Esophagus squamous epithelium (tissue), 5 donors: ENCODE measurements at regions not wholly inside any gene's neighbourhood (a gene's known extent, or its start where the extent isn't known, plus 50 kb on each side); places are given as distances from the start of the nearest gene placed in this dataset.

Source experiments
- DNase-seq: peaks from one replicate; lab custom pipeline; 2025; lab: John Stamatoyannopoulos, UW
- H3K27ac ChIP-seq, 4 donors: fragments of 200-600 bp; sonication (generic); one replicate each; pipeline ENCODE4 v1.5.1; 2016 to 2019; ENCODE audit warnings: mild to moderate bottlenecking in 1 of 4
- H3K27me3 ChIP-seq, 4 donors: fragments of 200-600 bp; sonication (generic); 1 replicate in 3 of 4; 2 replicates in 1 of 4; pipeline versions ENCODE4 v1.5.1 to v1.6.0; 2017 to 2021; ENCODE audit warnings: antibody characterized with exemption in 1 of 4
- H3K36me3 ChIP-seq, 3 donors: fragments of 200-600 bp; sonication (generic); one replicate each; pipeline ENCODE4 v1.5.1; 2016 to 2019
- H3K4me1 ChIP-seq, 3 donors: fragments of 200-600 bp; sonication (generic); one replicate each; pipeline ENCODE4 v1.5.1; 2017 to 2019
- H3K4me3 ChIP-seq, 4 donors: fragments of 200-600 bp; sonication (generic); 1 replicate in 3 of 4; 2 replicates in 1 of 4; pipeline ENCODE4 v1.5.1; 2016 to 2019; ENCODE audit warnings: mild to moderate bottlenecking in 2 of 4, moderate library complexity in 1 of 4
- H3K9me3 ChIP-seq, 3 donors: fragments of 200-600 bp; sonication (generic); one replicate each; pipeline ENCODE4 v1.5.1; 2016 to 2019
- CTCF ChIP-seq, 6 experiments: fragments of 450-650 bp in 4 of 6; fragments of 200-600 bp in 2 of 6; sonication (generic) in 2 of 6; IDR thresholded peaks; one replicate each; pipeline ENCODE4 v1.5.1; 2016 to 2019; ENCODE audit warnings: antibody characterized with exemption in 6 of 6, mild to moderate bottlenecking in 4 of 6, moderate library complexity in 4 of 6
- POLR2A ChIP-seq, 4 donors: fragments of 450-650 bp; IDR thresholded peaks; one replicate each; pipeline ENCODE4 v1.6.1; 2017; ENCODE audit warnings: antibody characterized with exemption in 4 of 4, mild to moderate bottlenecking in 4 of 4, moderate library complexity in 3 of 4
- WGBS, 2 donors: methylation state at CpG; one replicate each; pipeline ENCODE4 v1.1.5; 2018; 5-methylcytosine and 5-hydroxymethylcytosine counted together
- intact Hi-C: fragments of 100-400 bp; cut with DNase I; formaldehyde crosslinking; loops from one replicate; pipeline ENCODE4 v1.15.0; 2022
- donor health status: DM: yes; HTN: yes; CAD: no.

GRCh38 chr1:208599063-208599462, 354.9 kb upstream of the PLXNA2 start:
- TF ChIP-seq CTCF (IDR thresholded peaks at IDR 0.05) (no peak), POLR2A (IDR thresholded peaks at IDR 0.05) (no peak)
- WGBS, 2 donors, result 87 to 90% methylated on average over 2 of the region's 2 CpGs
- H3K27me3 ChIP-seq, result peaks cover 0 to 25% (median 0%) of the 10 kb centered on the region in 4 donors
- H3K27ac ChIP-seq, result no peak overlapping the region
- intact Hi-C loops, result no loop called here
- no peaks in the 10 kb centered on the region for H3K9me3 ChIP-seq
- no peak overlapping the region for H3K4me3 ChIP-seq
- H3K36me3 ChIP-seq, result no peaks in the 10 kb centered on the region
- H3K4me1 ChIP-seq, result no peaks in the 10 kb centered on the region
- no peak for DNase-seq

- no peak for DNase-seq
- 40 to 41% methylated on average over 5 to 6 of the region's 6 CpGs for WGBS, 2 donors
- no peaks in the 10 kb centered on the region for H3K36me3 ChIP-seq
- TF ChIP-seq CTCF (IDR thresholded peaks at IDR 0.05) (no peak), POLR2A (IDR thresholded peaks at IDR 0.05) (no peak)
- peaks cover 0 to 25% (median 0%) of the 10 kb centered on the region in 4 donors for H3K27me3 ChIP-seq
- intact Hi-C loops, result no loop called here
- H3K9me3 ChIP-seq, result no peaks in the 10 kb centered on the region
- H3K4me3 ChIP-seq, result no peak overlapping the region
- H3K4me1 ChIP-seq, result peaks cover 0 to 7% (median 0%) of the 10 kb centered on the region in 3 donors
- no peak overlapping the region for H3K27ac ChIP-seq
Observed at GRCh38 chr1:208600456-208601190, 356.4 kb upstream of the PLXNA2 start.

GRCh38 chr1:208601561-208601960, 357.4 kb upstream of the PLXNA2 start:
- no peak for TF ChIP-seq POLR2A (IDR thresholded peaks at IDR 0.05)
- TF ChIP-seq CTCF (IDR thresholded peaks at IDR 0.05), result no peak
- DNase-seq, result no peak
- no peak overlapping the region for H3K27ac ChIP-seq
- intact Hi-C loops, result no loop called here
- H3K4me1 ChIP-seq, result peaks cover 0 to 7% (median 0%) of the 10 kb centered on the region in 3 donors
- peaks cover 0 to 25% (median 0%) of the 10 kb centered on the region in 4 donors for H3K27me3 ChIP-seq
- no peak overlapping the region for H3K4me3 ChIP-seq
- no peaks in the 10 kb centered on the region for H3K9me3 ChIP-seq
- H3K36me3 ChIP-seq, result no peaks in the 10 kb centered on the region
- WGBS, 2 donors, result 45 to 56% methylated on average over 3 of the region's 3 CpGs

- TF ChIP-seq POLR2A (IDR thresholded peaks at IDR 0.05), result no peak
- TF ChIP-seq CTCF (IDR thresholded peaks at IDR 0.05), result no peak
Observed at GRCh38 chr1:208603721-208604120, 359.5 kb upstream of the PLXNA2 start.

GRCh38 chr1:208604295-208604694, 360.1 kb upstream of the PLXNA2 start:
- no peak overlapping the region for H3K4me3 ChIP-seq
- 50 to 55% methylated on average over 4 of the region's 4 CpGs for WGBS, 2 donors
- TF ChIP-seq CTCF (IDR thresholded peaks at IDR 0.05), result no peak
- no peak for TF ChIP-seq POLR2A (IDR thresholded peaks at IDR 0.05)
- DNase-seq, result no peak
- peaks cover 0 to 7% (median 0%) of the 10 kb centered on the region in 3 donors for H3K4me1 ChIP-seq
- no peaks in the 10 kb centered on the region for H3K36me3 ChIP-seq
- H3K9me3 ChIP-seq, result no peaks in the 10 kb centered on the region
- no peak overlapping the region for H3K27ac ChIP-seq
- peaks cover 0 to 10% (median 0%) of the 10 kb centered on the region in 4 donors for H3K27me3 ChIP-seq
- intact Hi-C loops, result no loop called here

More at GRCh38 chr1:208603721-208604120, 359.5 kb upstream of the PLXNA2 start:
- intact Hi-C loops, result no loop called here
- no peaks in the 10 kb centered on the region for H3K36me3 ChIP-seq
- no peak overlapping the region for H3K27ac ChIP-seq
- no peak overlapping the region for H3K4me3 ChIP-seq
- H3K4me1 ChIP-seq, result peaks cover 0 to 7% (median 0%) of the 10 kb centered on the region in 3 donors
- 43 to 79% methylated on average over 2 of the region's 2 CpGs for WGBS, 2 donors
- H3K27me3 ChIP-seq, result peaks cover 0 to 14% (median 0%) of the 10 kb centered on the region in 4 donors
- DNase-seq, result no peak
- no peaks in the 10 kb centered on the region for H3K9me3 ChIP-seq
